SK-N-SH treated with all-trans-retinoic acid at 6 μM for 48 hours (cell line): ENCODE measurements at regions not wholly inside any gene's neighbourhood (a gene's known extent, or its start where the extent isn't known, plus 50 kb on each side); places are given as distances from the start of the nearest gene placed in this dataset.

Experiments
- ATAC-seq: fragments of 200-7000 bp; cut with Tn5 transposase; 3 replicates; pipeline ENCODE4 v1.9.1; 2020; ENCODE audit warnings: mild to moderate bottlenecking, moderate library complexity
- ARNTL ChIP-seq: fragments of 450-650 bp; formaldehyde crosslinking; IDR thresholded peaks from 2 replicates; pipeline ENCODE4 v1.5.0; 2020; ENCODE audit warnings: low read depth, mild to moderate bottlenecking, moderate library complexity, borderline replicate concordance
- BACH2 ChIP-seq: fragments of 250-450 bp; sonication (Bioruptor Pico); IDR thresholded peaks from 2 replicates; pipeline ENCODE4 v1.9.0; 2021; ENCODE audit warnings: mild to moderate bottlenecking, borderline replicate concordance
- CSDC2 ChIP-seq: fragments of 250-450 bp; sonication (Bioruptor Pico); IDR thresholded peaks from 2 replicates; pipeline ENCODE4 v1.5.0; 2020; ENCODE audit warnings: mild to moderate bottlenecking, moderate library complexity
- GLIS3 ChIP-seq: fragments of 250-450 bp; sonication (Bioruptor Pico); IDR thresholded peaks from 2 replicates; pipeline ENCODE4 v1.5.0; 2020; ENCODE audit warnings: mild to moderate bottlenecking, moderate library complexity
- ISL1 ChIP-seq: fragments of 250-450 bp; sonication (Bioruptor Pico); IDR thresholded peaks from 2 replicates; pipeline ENCODE4 v2.1.2; 2022; ENCODE audit warnings: mild to moderate bottlenecking, moderate library complexity
- OSR1 ChIP-seq: fragments of 250-450 bp; sonication (Bioruptor Pico); IDR thresholded peaks from 2 replicates; pipeline ENCODE4 v1.8.0; 2022; ENCODE audit warnings: moderate library complexity, mild to moderate bottlenecking, inconsistent platforms
- RARB ChIP-seq: fragments of 250-450 bp; sonication (Bioruptor Pico); IDR thresholded peaks from 2 replicates; pipeline ENCODE4 v1.8.0; 2021; ENCODE audit warnings: mild to moderate bottlenecking, moderate library complexity
- SNAI2 ChIP-seq: fragments of 250-450 bp; sonication (Bioruptor Pico); IDR thresholded peaks from 2 replicates; pipeline ENCODE4 v1.5.0; 2020; ENCODE audit warnings: mild to moderate bottlenecking, moderate library complexity
- TCF4 ChIP-seq: fragments of 250-450 bp; sonication (Bioruptor Pico); IDR thresholded peaks from 2 replicates; pipeline ENCODE4 v1.8.0; 2021; ENCODE audit warnings: mild to moderate bottlenecking, moderate library complexity, borderline replicate concordance
- TOX ChIP-seq: fragments of 250-450 bp; sonication (Bioruptor Pico); IDR thresholded peaks from 2 replicates; pipeline ENCODE4 v1.8.0; 2021; ENCODE audit warnings: mild to moderate bottlenecking, moderate library complexity, borderline replicate concordance
- ZC3H10 ChIP-seq: fragments of 250-450 bp; sonication (Bioruptor Pico); IDR thresholded peaks from 2 replicates; pipeline ENCODE4 v1.5.1; 2021; ENCODE audit warnings: mild to moderate bottlenecking, moderate library complexity
- ZFP3 ChIP-seq: fragments of 250-450 bp; sonication (Bioruptor Pico); IDR thresholded peaks from 2 replicates; pipeline ENCODE4 v1.5.0; 2020; ENCODE audit warnings: mild to moderate bottlenecking, moderate library complexity
- ZFP30 ChIP-seq: fragments of 450-650 bp; formaldehyde crosslinking; IDR thresholded peaks from 2 replicates; pipeline ENCODE4 v1.5.0; 2022; ENCODE audit warnings: mild to moderate bottlenecking, moderate library complexity
- ZNF565 ChIP-seq: fragments of 450-650 bp; formaldehyde crosslinking; conservative IDR thresholded peaks from 2 replicates; pipeline ENCODE4 v1.5.0; 2020; ENCODE audit warnings: low read depth, mild to moderate bottlenecking, moderate library complexity
- ZNF70 ChIP-seq: fragments of 450-650 bp; formaldehyde crosslinking; IDR thresholded peaks from 2 replicates; pipeline ENCODE4 v1.5.0; 2020; ENCODE audit warnings: mild to moderate bottlenecking, moderate library complexity
- TF ChIP-seq, protein P1 (sequence below): fragments of 250-450 bp; sonication (Bioruptor Pico); IDR thresholded peaks from 2 replicates; pipeline ENCODE4 v1.8.0; 2020; ENCODE audit warnings: mild to moderate bottlenecking, moderate library complexity, borderline replicate concordance
- TF ChIP-seq, protein P2 (sequence below): fragments of 250-450 bp; sonication (Bioruptor Pico); IDR thresholded peaks from 2 replicates; pipeline ENCODE4 v1.5.1; 2020; ENCODE audit warnings: low read depth, mild to moderate bottlenecking, moderate library complexity
- TF ChIP-seq, protein P3 (sequence below): fragments of 250-450 bp; sonication (Bioruptor Pico); IDR thresholded peaks from 2 replicates; pipeline ENCODE4 v1.5.1; 2021; ENCODE audit warnings: mild to moderate bottlenecking, moderate library complexity

DNA sequence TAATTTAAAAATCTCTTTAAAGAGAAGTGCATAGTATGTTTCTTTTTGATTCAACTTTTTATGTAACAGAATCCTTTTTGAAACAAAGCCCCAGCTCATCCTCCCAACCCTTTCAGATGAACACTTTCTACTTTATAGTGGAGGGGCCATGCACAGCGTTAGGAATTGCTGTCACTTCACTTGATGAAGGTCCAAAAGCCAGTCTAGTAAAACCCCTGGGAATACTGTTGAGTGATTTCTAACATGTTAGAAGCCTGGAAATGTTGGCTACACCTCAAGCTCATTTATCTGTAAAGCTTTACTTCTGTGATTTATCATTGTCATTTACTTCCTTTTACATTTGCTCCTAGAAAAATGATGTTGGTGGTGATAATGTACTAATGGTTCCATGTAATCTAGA lies 1608.9 kb upstream of the TENM3 start:
- TF ChIP-seq ZFP3: no peak
- TF ChIP-seq RARB (CRISPR knock-in tag): no peak
- TF ChIP-seq TCF4 (CRISPR knock-in tag): no peak
- TF ChIP-seq CSDC2 (CRISPR knock-in tag): no peak
- no peak for TF ChIP-seq ARNTL (CRISPR knock-in tag)
- TF ChIP-seq BACH2: no peak
- no peak for TF ChIP-seq ISL1 (CRISPR knock-in tag)
- TF ChIP-seq GLIS3 (CRISPR knock-in tag): no peak
- TF ChIP-seq ZFP30: no peak
- TF ChIP-seq, protein P1, sequence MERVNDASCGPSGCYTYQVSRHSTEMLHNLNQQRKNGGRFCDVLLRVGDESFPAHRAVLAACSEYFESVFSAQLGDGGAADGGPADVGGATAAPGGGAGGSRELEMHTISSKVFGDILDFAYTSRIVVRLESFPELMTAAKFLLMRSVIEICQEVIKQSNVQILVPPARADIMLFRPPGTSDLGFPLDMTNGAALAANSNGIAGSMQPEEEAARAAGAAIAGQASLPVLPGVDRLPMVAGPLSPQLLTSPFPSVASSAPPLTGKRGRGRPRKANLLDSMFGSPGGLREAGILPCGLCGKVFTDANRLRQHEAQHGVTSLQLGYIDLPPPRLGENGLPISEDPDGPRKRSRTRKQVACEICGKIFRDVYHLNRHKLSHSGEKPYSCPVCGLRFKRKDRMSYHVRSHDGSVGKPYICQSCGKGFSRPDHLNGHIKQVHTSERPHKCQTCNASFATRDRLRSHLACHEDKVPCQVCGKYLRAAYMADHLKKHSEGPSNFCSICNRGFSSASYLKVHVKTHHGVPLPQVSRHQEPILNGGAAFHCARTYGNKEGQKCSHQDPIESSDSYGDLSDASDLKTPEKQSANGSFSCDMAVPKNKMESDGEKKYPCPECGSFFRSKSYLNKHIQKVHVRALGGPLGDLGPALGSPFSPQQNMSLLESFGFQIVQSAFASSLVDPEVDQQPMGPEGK: no peak
- no peak for TF ChIP-seq ZC3H10
- ATAC-seq: no peak

DNA sequence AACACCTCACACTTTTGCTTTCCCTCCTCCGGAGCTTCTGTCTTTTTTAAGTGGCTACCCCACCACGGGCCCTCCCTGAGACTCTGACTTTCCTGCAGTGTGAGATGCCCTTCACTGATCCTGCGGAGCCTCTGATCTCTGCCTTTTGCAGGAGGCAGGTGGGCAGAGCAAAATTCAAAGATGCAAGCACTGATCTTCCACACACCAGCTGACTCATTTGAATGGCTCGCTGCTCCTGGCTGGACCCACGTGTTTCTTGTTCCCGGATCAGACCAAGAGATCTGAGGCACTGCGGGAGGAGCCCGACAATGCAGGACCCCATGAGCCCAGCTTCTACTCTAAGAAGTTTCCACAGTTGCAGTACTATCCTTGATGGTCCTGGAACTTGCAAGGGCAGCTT lies 1607.9 kb upstream of the TENM3 start:
- TF ChIP-seq ISL1 (CRISPR knock-in tag) (no peak), ZNF565 (no peak), ZFP30 (no peak), ZNF70 (no peak), TOX (no peak), GLIS3 (CRISPR knock-in tag) (no peak), BACH2 (no peak)
- TF ChIP-seq, protein P1: no peak
- TF ChIP-seq, protein P2, sequence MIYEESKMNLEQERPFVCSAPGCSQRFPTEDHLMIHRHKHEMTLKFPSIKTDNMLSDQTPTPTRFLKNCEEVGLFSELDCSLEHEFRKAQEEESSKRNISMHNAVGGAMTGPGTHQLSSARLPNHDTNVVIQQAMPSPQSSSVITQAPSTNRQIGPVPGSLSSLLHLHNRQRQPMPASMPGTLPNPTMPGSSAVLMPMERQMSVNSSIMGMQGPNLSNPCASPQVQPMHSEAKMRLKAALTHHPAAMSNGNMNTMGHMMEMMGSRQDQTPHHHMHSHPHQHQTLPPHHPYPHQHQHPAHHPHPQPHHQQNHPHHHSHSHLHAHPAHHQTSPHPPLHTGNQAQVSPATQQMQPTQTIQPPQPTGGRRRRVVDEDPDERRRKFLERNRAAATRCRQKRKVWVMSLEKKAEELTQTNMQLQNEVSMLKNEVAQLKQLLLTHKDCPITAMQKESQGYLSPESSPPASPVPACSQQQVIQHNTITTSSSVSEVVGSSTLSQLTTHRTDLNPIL (CRISPR knock-in tag): no peak
- TF ChIP-seq, all 23 proteins: peak for 0
- ATAC-seq: no peak; the same call in 2 of the 3 replicates

DNA sequence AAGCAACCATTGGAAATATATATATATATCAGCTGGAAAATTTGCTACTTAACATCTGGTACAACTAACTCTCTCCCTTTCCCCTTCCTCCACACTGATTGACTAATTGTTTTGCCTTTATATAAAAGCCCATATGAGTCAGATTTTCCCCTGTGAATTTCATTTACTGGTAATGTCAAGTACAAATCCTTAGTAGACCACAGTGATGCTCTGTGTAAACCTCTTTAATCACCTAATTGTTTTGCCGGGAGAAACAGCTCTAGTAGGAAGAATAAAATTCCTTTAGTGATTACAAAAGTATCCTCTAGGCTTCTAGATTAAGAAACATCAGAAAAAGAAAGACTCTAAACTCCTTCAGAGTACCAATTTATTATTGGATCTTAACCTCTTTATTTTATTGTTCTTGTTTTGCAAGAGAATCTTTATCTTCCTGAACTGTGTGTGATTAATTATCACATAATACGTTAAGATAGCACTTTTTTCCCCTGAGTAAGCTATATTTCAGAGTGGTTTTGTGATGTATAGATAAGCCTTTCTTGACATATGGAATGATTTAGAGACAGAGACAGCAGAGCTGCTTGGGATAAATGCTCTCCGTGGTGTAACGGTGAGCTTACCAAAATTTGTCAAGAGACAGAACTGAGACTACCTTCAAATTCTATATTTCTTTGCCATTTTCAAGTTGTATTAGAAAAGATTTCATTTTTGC lies 1606.4 kb upstream of the TENM3 start:
- TF ChIP-seq OSR1: no peak
- TF ChIP-seq ZNF70: no peak
- no peak for TF ChIP-seq ZC3H10
- TF ChIP-seq, protein P3, sequence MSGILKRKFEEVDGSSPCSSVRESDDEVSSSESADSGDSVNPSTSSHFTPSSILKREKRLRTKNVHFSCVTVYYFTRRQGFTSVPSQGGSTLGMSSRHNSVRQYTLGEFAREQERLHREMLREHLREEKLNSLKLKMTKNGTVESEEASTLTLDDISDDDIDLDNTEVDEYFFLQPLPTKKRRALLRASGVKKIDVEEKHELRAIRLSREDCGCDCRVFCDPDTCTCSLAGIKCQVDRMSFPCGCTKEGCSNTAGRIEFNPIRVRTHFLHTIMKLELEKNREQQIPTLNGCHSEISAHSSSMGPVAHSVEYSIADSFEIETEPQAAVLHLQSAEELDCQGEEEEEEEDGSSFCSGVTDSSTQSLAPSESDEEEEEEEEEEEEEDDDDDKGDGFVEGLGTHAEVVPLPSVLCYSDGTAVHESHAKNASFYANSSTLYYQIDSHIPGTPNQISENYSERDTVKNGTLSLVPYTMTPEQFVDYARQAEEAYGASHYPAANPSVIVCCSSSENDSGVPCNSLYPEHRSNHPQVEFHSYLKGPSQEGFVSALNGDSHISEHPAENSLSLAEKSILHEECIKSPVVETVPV (CRISPR knock-in tag): no peak
- TF ChIP-seq, protein P2 (CRISPR knock-in tag): no peak
- TF ChIP-seq SNAI2: no peak
- no peak for TF ChIP-seq TCF4 (CRISPR knock-in tag)
- TF ChIP-seq, protein P1: no peak
- no peak for TF ChIP-seq ARNTL (CRISPR knock-in tag)
- TF ChIP-seq ISL1 (CRISPR knock-in tag): no peak
- ATAC-seq: no peak

DNA sequence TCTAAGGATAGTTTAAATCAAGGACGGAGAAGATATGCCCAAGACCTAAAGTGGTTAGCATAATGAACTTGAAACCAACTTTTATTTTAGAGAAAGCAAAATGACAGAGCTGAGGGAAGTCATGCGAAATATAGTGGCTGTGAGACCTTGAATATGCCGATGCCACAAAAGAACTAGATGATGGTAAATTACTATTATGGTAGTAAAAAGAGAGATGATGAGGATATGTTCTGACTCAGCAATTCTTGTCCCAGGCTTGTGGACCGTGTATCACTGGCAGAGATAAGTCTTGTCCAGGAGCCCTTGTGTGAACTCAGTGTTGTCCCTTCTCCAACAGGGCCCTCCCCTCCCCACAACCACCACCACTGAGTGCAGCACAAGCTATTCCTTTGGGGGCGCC lies 1605.6 kb upstream of the TENM3 start:
- ATAC-seq: no peak
- TF ChIP-seq ISL1 (CRISPR knock-in tag) (no peak), ZFP3 (no peak), ARNTL (CRISPR knock-in tag) (no peak)
